GM12872 (cell line): ENCODE measurements at regions not wholly inside any gene's neighbourhood (a gene's known extent, or its start where the extent isn't known, plus 50 kb on each side); places are given as distances from the start of the nearest gene placed in this dataset.

Source experiments
- CTCF ChIP-seq: IDR thresholded peaks from 3 replicates; pipeline ENCODE4 v1.5.1; 2011; ENCODE audit warnings: low read depth, mild to moderate bottlenecking, low read length, moderate library complexity; ENCODE audit not compliant: insufficient read depth

GRCh38 chr11:21775911-21776310 lies 417.0 kb upstream of the ANO5 start:
- TF ChIP-seq CTCF, result no peak

- TF ChIP-seq CTCF, result no peak
Observed at GRCh38 chr11:21783954-21784353, 408.9 kb upstream of the ANO5 start.

GRCh38 chr11:21785351-21785750 lies 407.5 kb upstream of the ANO5 start:
- TF ChIP-seq CTCF, result no peak

- TF ChIP-seq CTCF, result no peak
Observed at GRCh38 chr11:21794306-21794705, 398.6 kb upstream of the ANO5 start.

GRCh38 chr11:21798216-21798615 lies 394.7 kb upstream of the ANO5 start:
- no peak for TF ChIP-seq CTCF

- no peak for TF ChIP-seq CTCF
Observed at GRCh38 chr11:21806508-21806907, 386.4 kb upstream of the ANO5 start.

- no peak for TF ChIP-seq CTCF
Observed at GRCh38 chr11:21806947-21807346, 385.9 kb upstream of the ANO5 start.

GRCh38 chr11:21807350-21807749 lies 385.5 kb upstream of the ANO5 start:
- TF ChIP-seq CTCF, result no peak
